ENCODE measurements at regions not wholly inside any gene's neighbourhood (a gene's known extent, or its start where the extent isn't known, plus 50 kb on each side); places are given as distances from the start of the nearest gene placed in this dataset.

DNA sequence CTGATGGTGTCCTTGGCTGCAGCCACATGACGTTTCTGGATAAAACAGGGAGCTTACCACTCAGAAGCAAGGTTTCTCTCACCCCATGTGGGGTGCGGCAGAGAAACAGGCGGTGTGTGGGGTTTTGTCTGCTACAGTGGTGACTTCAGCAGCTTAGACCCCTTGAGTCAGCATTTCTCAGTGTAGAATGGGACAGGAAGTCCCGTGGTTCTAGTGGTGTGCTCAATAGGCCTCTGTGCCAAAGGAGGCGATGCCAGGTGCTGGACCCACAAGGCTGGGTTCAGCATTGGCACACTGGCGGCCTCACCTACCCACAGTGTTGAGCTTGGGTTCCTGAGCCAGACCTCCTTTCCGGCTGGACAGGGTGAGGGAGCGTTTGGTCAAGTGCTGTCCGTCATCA, 125.2 kb upstream of the SMIM23 start:
- no peak for TF ChIP-seq EZH2 (IDR thresholded peaks at IDR 0.05; ENCODE audit: insufficient read depth, poor library complexity, severe bottlenecking)
- TF ChIP-seq EZH2phosphoT487 (IDR thresholded peaks at IDR 0.05; ENCODE audit: insufficient read depth, low read depth) = no peak

Data from GM23248 (cell line).